Spleen (tissue), 7 donors: ENCODE measurements at regions not wholly inside any gene's neighbourhood (a gene's known extent, or its start where the extent isn't known, plus 50 kb on each side); places are given as distances from the start of the nearest gene placed in this dataset.

Experiments used
- CTCF ChIP-seq, 11 experiments: fragments of 200-600 bp in 7 of 11; fragments of 450-650 bp in 4 of 11; sonication (generic) in 4 of 11; IDR thresholded peaks in 8 of 11; conservative IDR thresholded peaks in 3 of 11; 1 replicate in 7 of 11; 2 replicates in 4 of 11; pipeline versions ENCODE4 v1.4.0 to v1.8.0; 2016 to 2021; ENCODE audit warnings: antibody characterized with exemption in 11 of 11, inconsistent platforms in 4 of 11, mild to moderate bottlenecking in 1 of 11
- POLR2A ChIP-seq, 3 donors: fragments of 450-650 bp; IDR thresholded peaks; one replicate each; pipeline ENCODE4 v1.5.1; 2017; ENCODE audit warnings: antibody characterized with exemption in 3 of 3, mild to moderate bottlenecking in 1 of 3
- POLR2AphosphoS5 ChIP-seq, 3 donors: sonication (generic); formaldehyde crosslinking; IDR thresholded peaks; one replicate each; pipeline ENCODE4 v1.5.1; 2017; ENCODE audit warnings: antibody characterized with exemption in 3 of 3
- donor health status: DM: no; HTN: no; CAD: no; lungs with moderate emphysema.
- donor health status: DM: no; HTN: no; CAD: no.
- donor health status: DM: no; HTN: no; CAD: no.

GRCh38 chr5:158027806-158028775, 169.1 kb upstream of the CLINT1 start:
- TF ChIP-seq POLR2AphosphoS5 (IDR thresholded peaks at IDR 0.05) (no peak), CTCF (IDR thresholded peaks at IDR 0.05 in 8 of 11, conservative IDR thresholded peaks at IDR 0.05 in 3 of 11) (no peak), POLR2A (IDR thresholded peaks at IDR 0.05) (no peak)
